Liver (tissue), 7 donors: ENCODE measurements at regions not wholly inside any gene's neighbourhood (a gene's known extent, or its start where the extent isn't known, plus 50 kb on each side); places are given as distances from the start of the nearest gene placed in this dataset.

Source experiments
- DNase-seq: peaks from one replicate; pipeline ENCODE4 v3.0.0-alpha.2; 2017; ENCODE audit warnings: low spot score
- H3K27ac ChIP-seq, 2 donors: one replicate each; pipeline ENCODE4 v1.7.0; 2013; ENCODE audit warnings: inconsistent platforms in 2 of 2, low read length in 2 of 2, control low read depth in 1 of 2, low read depth in 1 of 2, mild to moderate bottlenecking in 1 of 2
- H3K27me3 ChIP-seq, 4 donors: one replicate each; pipeline versions ENCODE4 v1.6.1 to v1.7.0; 2013; ENCODE audit warnings: low read length in 3 of 4, inconsistent platforms in 1 of 4, mild to moderate bottlenecking in 1 of 4, moderate library complexity in 1 of 4; ENCODE audit not compliant: control insufficient read depth in 4 of 4, insufficient read depth in 4 of 4
- H3K36me3 ChIP-seq, 4 donors: one replicate each; pipeline versions ENCODE4 v1.6.1 to v1.7.0; 2013; ENCODE audit warnings: low read length in 3 of 4, mild to moderate bottlenecking in 3 of 4, low read depth in 1 of 4, moderate library complexity in 1 of 4; ENCODE audit not compliant: control insufficient read depth in 4 of 4, insufficient read depth in 3 of 4
- H3K4me1 ChIP-seq, 4 donors: one replicate each; pipeline versions ENCODE4 v1.6.1 to v1.7.0; 2013; ENCODE audit warnings: low read length in 3 of 4, mild to moderate bottlenecking in 3 of 4, moderate library complexity in 1 of 4; ENCODE audit not compliant: control insufficient read depth in 4 of 4, insufficient read depth in 4 of 4
- H3K4me3 ChIP-seq, 3 donors: one replicate each; pipeline versions ENCODE4 v1.6.1 to v1.7.0; 2013; ENCODE audit warnings: low read length in 3 of 3, control low read depth in 1 of 3, low read depth in 1 of 3, mild to moderate bottlenecking in 1 of 3
- H3K9ac ChIP-seq, 2 donors: one replicate each; pipeline ENCODE4 v1.7.0; 2013; ENCODE audit warnings: low read length in 2 of 2, mild to moderate bottlenecking in 2 of 2, moderate library complexity in 2 of 2, control low read depth in 1 of 2, low read depth in 1 of 2
- H3K9me3 ChIP-seq, 4 donors: one replicate each; pipeline versions ENCODE4 v1.6.1 to v1.7.0; 2013; ENCODE audit warnings: low read length in 3 of 4; ENCODE audit not compliant: control insufficient read depth in 4 of 4
- EGR1 ChIP-seq, 2 donors: IDR thresholded peaks; 2 replicates each; pipeline ENCODE4 v1.6.1; 2016 to 2018; ENCODE audit warnings: antibody characterized with exemption in 2 of 2, low read depth in 2 of 2
- FOXA1 ChIP-seq: IDR thresholded peaks from 2 replicates; pipeline ENCODE4 v1.6.1; 2016; ENCODE audit warnings: antibody characterized with exemption
- FOXA2 ChIP-seq: IDR thresholded peaks from 2 replicates; pipeline ENCODE4 v1.6.1; 2016; ENCODE audit warnings: antibody characterized with exemption
- GABPA ChIP-seq, 2 donors: IDR thresholded peaks in 1 of 2; conservative IDR thresholded peaks in 1 of 2; 2 replicates each; pipeline ENCODE4 v1.6.1; 2016; ENCODE audit warnings: antibody characterized with exemption in 2 of 2, mild to moderate bottlenecking in 1 of 2, moderate library complexity in 1 of 2
- HNF4A ChIP-seq, 2 donors: conservative IDR thresholded peaks; 2 replicates each; pipeline ENCODE4 v1.6.1; 2016; ENCODE audit warnings: antibody characterized with exemption in 2 of 2, mild to moderate bottlenecking in 2 of 2
- HNF4G ChIP-seq: IDR thresholded peaks from 2 replicates; pipeline ENCODE4 v1.6.1; 2016; ENCODE audit warnings: antibody characterized with exemption
- NR2F2 ChIP-seq: IDR thresholded peaks from 2 replicates; pipeline ENCODE4 v1.6.1; 2016; ENCODE audit warnings: antibody characterized with exemption
- RAD21 ChIP-seq, 2 donors: IDR thresholded peaks; 2 replicates each; pipeline ENCODE4 v1.6.1; 2016; ENCODE audit warnings: antibody characterized with exemption in 2 of 2, mild to moderate bottlenecking in 2 of 2
- RXRA ChIP-seq, 2 donors: IDR thresholded peaks; 2 replicates each; pipeline ENCODE4 v1.6.1; 2017 to 2018; ENCODE audit warnings: antibody characterized with exemption in 2 of 2, mild to moderate bottlenecking in 1 of 2
- SP1 ChIP-seq: IDR thresholded peaks from 2 replicates; pipeline ENCODE4 v1.6.1; 2018; ENCODE audit warnings: antibody characterized with exemption, mild to moderate bottlenecking
- ZBTB33 ChIP-seq: IDR thresholded peaks from 2 replicates; pipeline ENCODE4 v1.6.1; 2016; ENCODE audit warnings: antibody characterized with exemption
- WGBS: extraction: QIAGEN DNeasy Blood & Tissue Kit; methylation state at CpG from one replicate; pipeline ENCODE4 v1.1.7; 2013; 5-methylcytosine and 5-hydroxymethylcytosine counted together
- TF ChIP-seq, protein P1 (sequence below): IDR thresholded peaks from 2 replicates; pipeline ENCODE4 v1.6.1; 2016; ENCODE audit warnings: antibody characterized with exemption
- TF ChIP-seq, protein P2 (sequence below): IDR thresholded peaks from 2 replicates; pipeline ENCODE4 v1.6.1; 2016; ENCODE audit warnings: antibody characterized with exemption, mild to moderate bottlenecking
- donor health status: healthy.
- donor health status: healthy.
- donor health status: healthy.
- donor health status: healthy.

- TF ChIP-seq FOXA2 (no peak), RXRA (IDR thresholded peaks at IDR 0.05) (no peak), FOXA1 (no peak), GABPA (IDR thresholded peaks at IDR 0.05 in 1 of 2, conservative IDR thresholded peaks at IDR 0.05 in 1 of 2) (no peak), NR2F2 (no peak)
- TF ChIP-seq, protein P1, sequence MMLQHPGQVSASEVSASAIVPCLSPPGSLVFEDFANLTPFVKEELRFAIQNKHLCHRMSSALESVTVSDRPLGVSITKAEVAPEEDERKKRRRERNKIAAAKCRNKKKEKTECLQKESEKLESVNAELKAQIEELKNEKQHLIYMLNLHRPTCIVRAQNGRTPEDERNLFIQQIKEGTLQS, result no peak
Measured at GRCh38 chr1:163657719-163658118, 336.0 kb downstream of the NUF2 start (continued).

DNA sequence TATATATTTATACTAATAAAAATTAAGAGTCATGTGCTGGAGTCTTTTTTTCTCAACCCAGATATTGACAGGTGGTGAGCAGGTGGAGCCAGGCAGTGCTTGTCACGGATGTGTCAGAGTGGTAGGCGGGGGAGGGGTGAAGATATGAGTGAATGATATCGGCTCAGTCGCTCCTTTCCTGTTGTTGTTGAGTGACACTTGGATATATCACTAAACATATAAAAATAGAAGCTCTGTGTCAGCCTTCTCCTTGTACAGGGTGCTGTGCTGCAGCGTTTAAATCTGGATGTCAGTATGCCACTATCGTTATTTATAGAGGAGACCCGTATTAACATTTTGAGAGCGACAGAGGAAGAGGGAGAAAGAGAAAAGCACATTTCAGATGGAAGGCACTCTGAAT, 339.6 kb downstream of the NUF2 start:
- no peaks in the 10 kb centered on the region for H3K4me1 ChIP-seq
- TF ChIP-seq, protein P2, sequence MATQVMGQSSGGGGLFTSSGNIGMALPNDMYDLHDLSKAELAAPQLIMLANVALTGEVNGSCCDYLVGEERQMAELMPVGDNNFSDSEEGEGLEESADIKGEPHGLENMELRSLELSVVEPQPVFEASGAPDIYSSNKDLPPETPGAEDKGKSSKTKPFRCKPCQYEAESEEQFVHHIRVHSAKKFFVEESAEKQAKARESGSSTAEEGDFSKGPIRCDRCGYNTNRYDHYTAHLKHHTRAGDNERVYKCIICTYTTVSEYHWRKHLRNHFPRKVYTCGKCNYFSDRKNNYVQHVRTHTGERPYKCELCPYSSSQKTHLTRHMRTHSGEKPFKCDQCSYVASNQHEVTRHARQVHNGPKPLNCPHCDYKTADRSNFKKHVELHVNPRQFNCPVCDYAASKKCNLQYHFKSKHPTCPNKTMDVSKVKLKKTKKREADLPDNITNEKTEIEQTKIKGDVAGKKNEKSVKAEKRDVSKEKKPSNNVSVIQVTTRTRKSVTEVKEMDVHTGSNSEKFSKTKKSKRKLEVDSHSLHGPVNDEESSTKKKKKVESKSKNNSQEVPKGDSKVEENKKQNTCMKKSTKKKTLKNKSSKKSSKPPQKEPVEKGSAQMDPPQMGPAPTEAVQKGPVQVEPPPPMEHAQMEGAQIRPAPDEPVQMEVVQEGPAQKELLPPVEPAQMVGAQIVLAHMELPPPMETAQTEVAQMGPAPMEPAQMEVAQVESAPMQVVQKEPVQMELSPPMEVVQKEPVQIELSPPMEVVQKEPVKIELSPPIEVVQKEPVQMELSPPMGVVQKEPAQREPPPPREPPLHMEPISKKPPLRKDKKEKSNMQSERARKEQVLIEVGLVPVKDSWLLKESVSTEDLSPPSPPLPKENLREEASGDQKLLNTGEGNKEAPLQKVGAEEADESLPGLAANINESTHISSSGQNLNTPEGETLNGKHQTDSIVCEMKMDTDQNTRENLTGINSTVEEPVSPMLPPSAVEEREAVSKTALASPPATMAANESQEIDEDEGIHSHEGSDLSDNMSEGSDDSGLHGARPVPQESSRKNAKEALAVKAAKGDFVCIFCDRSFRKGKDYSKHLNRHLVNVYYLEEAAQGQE, result no peak
- TF ChIP-seq HNF4G (no peak), ZBTB33 (no peak)
- no peak overlapping the region for H3K9ac ChIP-seq
- H3K27ac ChIP-seq, result no peak overlapping the region
- H3K27me3 ChIP-seq, result no peaks in the 10 kb centered on the region
- WGBS, result 76% methylated on average over 8 of the region's 8 CpGs
- no peaks in the 10 kb centered on the region for H3K9me3 ChIP-seq
- no peaks in the 10 kb centered on the region for H3K36me3 ChIP-seq
- no peak for DNase-seq
- H3K4me3 ChIP-seq, result no peak overlapping the region

GRCh38 chr1:163664671-163665335, 343.0 kb downstream of the NUF2 start:
- TF ChIP-seq, protein P2, result no peak
- no peak for TF ChIP-seq EGR1 (IDR thresholded peaks at IDR 0.05; ENCODE audit: low read depth in 2 of 2)
- no peak for TF ChIP-seq HNF4A (conservative IDR thresholded peaks at IDR 0.05)
- no peak for TF ChIP-seq FOXA1
- no peak for TF ChIP-seq SP1
- TF ChIP-seq RAD21 (IDR thresholded peaks at IDR 0.05), result no peak
- no peaks in the 10 kb centered on the region for H3K9me3 ChIP-seq
- no peaks in the 10 kb centered on the region for H3K27me3 ChIP-seq
- H3K36me3 ChIP-seq, result no peaks in the 10 kb centered on the region
- 80% methylated on average over 6 of the region's 6 CpGs for WGBS
- no peak overlapping the region for H3K27ac ChIP-seq
- DNase-seq, result no peak
- no peak overlapping the region for H3K4me3 ChIP-seq
- H3K9ac ChIP-seq, result no peak overlapping the region
- H3K4me1 ChIP-seq, result no peaks in the 10 kb centered on the region
